SK-N-MC (cell line): ENCODE measurements at regions not wholly inside any gene's neighbourhood (a gene's known extent, or its start where the extent isn't known, plus 50 kb on each side); places are given as distances from the start of the nearest gene placed in this dataset.

Source experiments
- EZH2 ChIP-seq: fragments of 200-600 bp; sonication (generic); IDR thresholded peaks from one replicate; pipeline ENCODE4 v1.6.1; 2017; ENCODE audit warnings: antibody characterized with exemption
- POLR2AphosphoS5 ChIP-seq: IDR thresholded peaks from 2 replicates; pipeline ENCODE4 v1.6.1; 2012; ENCODE audit warnings: mild to moderate bottlenecking, low read depth, low read length, borderline replicate concordance

DNA sequence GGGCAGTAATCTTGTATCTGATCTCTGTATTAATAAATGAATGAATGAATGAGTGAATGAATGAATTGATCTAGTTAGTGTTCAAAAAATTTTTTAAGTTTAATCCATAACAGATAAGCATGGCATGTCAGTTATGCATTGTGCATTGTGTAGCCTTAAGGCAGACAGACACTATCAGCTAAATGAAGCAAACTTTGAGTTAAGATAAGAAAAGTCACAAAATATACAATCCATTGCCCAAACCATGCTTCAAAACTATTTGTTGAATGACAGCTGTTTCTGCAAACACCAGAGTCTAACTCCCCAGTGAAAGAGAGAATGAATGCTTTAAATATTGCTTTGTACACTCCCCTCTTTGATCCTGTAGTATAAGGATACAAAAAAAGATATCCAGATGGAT, 314.3 kb upstream of the ETAA1 start:
- no peak for TF ChIP-seq EZH2
- TF ChIP-seq POLR2AphosphoS5, result no peak
